ENCODE measurements at regions not wholly inside any gene's neighbourhood (a gene's known extent, or its start where the extent isn't known, plus 50 kb on each side); places are given as distances from the start of the nearest gene placed in this dataset.

DNA sequence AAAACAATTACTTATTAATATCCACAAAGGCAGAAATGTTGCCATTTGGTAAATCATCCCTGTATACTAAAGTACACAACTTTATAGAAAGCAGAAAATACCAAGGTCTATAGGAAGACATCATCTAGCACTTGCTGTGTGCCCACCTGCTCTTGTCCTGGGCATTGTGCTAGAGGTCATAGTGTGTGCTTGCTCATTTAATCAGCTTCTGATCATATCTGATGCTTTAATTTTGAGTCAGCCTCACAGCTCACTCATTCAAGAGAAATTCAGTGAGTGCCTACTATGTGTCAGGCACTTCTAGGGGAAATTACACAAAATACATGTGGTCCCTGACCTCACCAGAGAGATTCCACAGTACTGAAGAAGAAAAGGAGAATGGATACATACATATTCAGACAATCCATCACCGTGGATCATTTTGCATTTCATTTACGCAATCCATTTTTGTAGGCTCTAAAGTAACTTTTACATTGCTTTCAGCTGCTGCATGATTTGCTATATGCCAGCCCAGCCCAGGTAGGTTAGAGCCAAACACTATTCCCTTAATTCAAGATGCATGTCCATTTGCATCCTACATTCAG is 167.9 kb upstream of the MCHR2 start:
- DNase-seq (ENCODE audit: low read depth, low spot score) (no peak), FAIRE-seq (no peak), ATAC-seq (peak; percentile 42)
- intact Hi-C loops (cut with micrococcal nuclease; ENCODE audit: unreplicated experiment) (no loop called here), in situ Hi-C loops (cut with MboI) (no loop called here)
- RAD21 ChIA-PET (ENCODE audit: unreplicated experiment), result no interaction called here
- no peaks in the 10 kb centered on the region for H3K4me1 ChIP-seq (ENCODE audit: control insufficient read depth, insufficient read depth, low read length)
- no TSS peak for BruUV-seq (replicated peaks)
- CTCF ChIA-PET, result interaction anchor here (0.5 to 1.1 kb wide), 2 partner anchors 46 to 106 kb away, joined by 3 read pairs; no protein-coding TSS in a partner anchor
- H2AFZ ChIP-seq (ENCODE audit: control insufficient read depth, low read depth, low read length), result no peak overlapping the region
- no peak overlapping the region for H3K4me3 ChIP-seq
- H3K27me3 ChIP-seq (replicated peaks in 1 of 2; ENCODE audit: control insufficient read depth in 2 of 2, insufficient read depth in 2 of 2, low read length in 1 of 2), result peaks cover 0 to 2% of the 10 kb centered on the region in 2 experiments; a peak in 2 of 4 replicates
- no peaks in the 10 kb centered on the region for H3K79me2 ChIP-seq (ENCODE audit: control insufficient read depth, insufficient read depth, low read length)
- no peak overlapping the region for H3K27ac ChIP-seq (ENCODE audit: control insufficient read depth, insufficient read depth)
- H3K9me3 ChIP-seq (replicated peaks; ENCODE audit: control insufficient read depth, insufficient read depth, low read length), result no peaks in the 10 kb centered on the region
- H4K20me1 ChIP-seq (ENCODE audit: control insufficient read depth, insufficient read depth), result no peaks in the 10 kb centered on the region
- no peak overlapping the region for H3K4me2 ChIP-seq (ENCODE audit: control insufficient read depth, insufficient read depth)
- POLR2A ChIA-PET, result no interaction called here
- 44% methylated on average over 2 of the region's 2 CpGs for WGBS (ENCODE audit: insufficient coverage, insufficient replicate concordance, low lambda C conversion rate, missing lambda C conversion rate)
- H3K9ac ChIP-seq (ENCODE audit: control insufficient read depth, insufficient read depth, low read length), result no peak overlapping the region
- SMC1A ChIA-PET (ENCODE audit: uncharacterized antibody, unreplicated experiment), result interaction anchor here (1.5 to 1.7 kb wide), 2 partner anchors 11 to 15 kb away, joined by 3 to 4 read pairs; no protein-coding TSS in a partner anchor
- no peaks in the 10 kb centered on the region for H3K36me3 ChIP-seq (ENCODE audit: control insufficient read depth in 2 of 2, insufficient read depth in 2 of 2, low read length in 1 of 2)
- TF ChIP-seq CHD4 (IDR thresholded peaks at IDR 0.05), result no peak

DNA sequence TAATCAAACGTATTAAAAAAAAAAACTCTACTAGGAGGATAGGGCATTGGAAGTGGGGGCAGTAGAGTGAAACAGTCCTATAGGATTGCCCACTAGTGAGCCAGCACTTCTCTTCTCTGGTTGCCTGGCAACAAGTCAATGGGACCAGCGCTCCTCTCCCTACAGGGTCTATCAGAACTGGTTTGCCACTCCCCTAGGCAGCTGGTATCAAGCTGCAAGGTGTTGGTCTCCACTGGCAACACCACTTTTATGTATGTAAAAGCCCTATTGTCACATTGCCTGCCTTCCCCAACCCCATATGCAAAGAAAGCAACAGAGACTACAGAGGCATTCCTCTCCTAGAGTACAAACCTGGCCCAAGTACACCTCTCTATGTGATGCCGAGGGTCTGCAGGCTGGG is 166.9 kb upstream of the MCHR2 start:
- no peak overlapping the region for H3K4me3 ChIP-seq
- SMC1A ChIA-PET (ENCODE audit: uncharacterized antibody, unreplicated experiment), result no interaction called here
- H3K9ac ChIP-seq (ENCODE audit: control insufficient read depth, insufficient read depth, low read length), result no peak overlapping the region
- H3K27ac ChIP-seq (ENCODE audit: control insufficient read depth, insufficient read depth), result no peak overlapping the region
- intact Hi-C loops (cut with micrococcal nuclease; ENCODE audit: unreplicated experiment) (no loop called here), in situ Hi-C loops (cut with MboI) (no loop called here)
- FAIRE-seq, result no peak
- CTCF ChIA-PET, result no interaction called here
- DNase-seq (ENCODE audit: low read depth, low spot score), result no peak
- no peak; the same call in 1 of the 3 replicates for ATAC-seq
- H2AFZ ChIP-seq (ENCODE audit: control insufficient read depth, low read depth, low read length), result no peak overlapping the region
- BruUV-seq (replicated peaks), result no TSS peak
- no peaks in the 10 kb centered on the region for H3K36me3 ChIP-seq (ENCODE audit: control insufficient read depth in 2 of 2, insufficient read depth in 2 of 2, low read length in 1 of 2)
- no peaks in the 10 kb centered on the region for H3K9me3 ChIP-seq (replicated peaks; ENCODE audit: control insufficient read depth, insufficient read depth, low read length)
- 5% methylated on average over 3 of the region's 3 CpGs for WGBS (ENCODE audit: insufficient coverage, insufficient replicate concordance, low lambda C conversion rate, missing lambda C conversion rate)
- H4K20me1 ChIP-seq (ENCODE audit: control insufficient read depth, insufficient read depth), result no peaks in the 10 kb centered on the region
- POLR2A ChIA-PET, result no interaction called here
- no peaks in the 10 kb centered on the region for H3K79me2 ChIP-seq (ENCODE audit: control insufficient read depth, insufficient read depth, low read length)
- no peaks in the 10 kb centered on the region for H3K4me1 ChIP-seq (ENCODE audit: control insufficient read depth, insufficient read depth, low read length)
- RAD21 ChIA-PET (ENCODE audit: unreplicated experiment), result no interaction called here
- H3K27me3 ChIP-seq (replicated peaks in 1 of 2; ENCODE audit: control insufficient read depth in 2 of 2, insufficient read depth in 2 of 2, low read length in 1 of 2), result peaks cover 0 to 2% of the 10 kb centered on the region in 2 experiments; a peak in 2 of 4 replicates
- no peak overlapping the region for H3K4me2 ChIP-seq (ENCODE audit: control insufficient read depth, insufficient read depth)
- TF ChIP-seq RELA (IDR thresholded peaks at IDR 0.05; ENCODE audit: borderline replicate concordance, partially characterized antibody) (no peak), HDGF (IDR thresholded peaks at IDR 0.05) (no peak), NR2C1 (IDR thresholded peaks at IDR 0.05) (no peak), RAD51 (IDR thresholded peaks at IDR 0.05) (no peak), CBFB (IDR thresholded peaks at IDR 0.05; ENCODE audit: low read depth) (no peak), MEF2A (IDR thresholded peaks at IDR 0.05; ENCODE audit: insufficient read depth, low read depth, low read length) (no peak), POLR2AphosphoS5 (IDR thresholded peaks at IDR 0.05; ENCODE audit: low read length) (no peak)
- TF ChIP-seq, protein P1, sequence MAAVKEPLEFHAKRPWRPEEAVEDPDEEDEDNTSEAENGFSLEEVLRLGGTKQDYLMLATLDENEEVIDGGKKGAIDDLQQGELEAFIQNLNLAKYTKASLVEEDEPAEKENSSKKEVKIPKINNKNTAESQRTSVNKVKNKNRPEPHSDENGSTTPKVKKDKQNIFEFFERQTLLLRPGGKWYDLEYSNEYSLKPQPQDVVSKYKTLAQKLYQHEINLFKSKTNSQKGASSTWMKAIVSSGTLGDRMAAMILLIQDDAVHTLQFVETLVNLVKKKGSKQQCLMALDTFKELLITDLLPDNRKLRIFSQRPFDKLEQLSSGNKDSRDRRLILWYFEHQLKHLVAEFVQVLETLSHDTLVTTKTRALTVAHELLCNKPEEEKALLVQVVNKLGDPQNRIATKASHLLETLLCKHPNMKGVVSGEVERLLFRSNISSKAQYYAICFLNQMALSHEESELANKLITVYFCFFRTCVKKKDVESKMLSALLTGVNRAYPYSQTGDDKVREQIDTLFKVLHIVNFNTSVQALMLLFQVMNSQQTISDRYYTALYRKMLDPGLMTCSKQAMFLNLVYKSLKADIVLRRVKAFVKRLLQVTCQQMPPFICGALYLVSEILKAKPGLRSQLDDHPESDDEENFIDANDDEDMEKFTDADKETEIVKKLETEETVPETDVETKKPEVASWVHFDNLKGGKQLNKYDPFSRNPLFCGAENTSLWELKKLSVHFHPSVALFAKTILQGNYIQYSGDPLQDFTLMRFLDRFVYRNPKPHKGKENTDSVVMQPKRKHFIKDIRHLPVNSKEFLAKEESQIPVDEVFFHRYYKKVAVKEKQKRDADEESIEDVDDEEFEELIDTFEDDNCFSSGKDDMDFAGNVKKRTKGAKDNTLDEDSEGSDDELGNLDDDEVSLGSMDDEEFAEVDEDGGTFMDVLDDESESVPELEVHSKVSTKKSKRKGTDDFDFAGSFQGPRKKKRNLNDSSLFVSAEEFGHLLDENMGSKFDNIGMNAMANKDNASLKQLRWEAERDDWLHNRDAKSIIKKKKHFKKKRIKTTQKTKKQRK (IDR thresholded peaks at IDR 0.05; ENCODE audit: low read depth, low read length), result no peak
- TF ChIP-seq, protein P2, sequence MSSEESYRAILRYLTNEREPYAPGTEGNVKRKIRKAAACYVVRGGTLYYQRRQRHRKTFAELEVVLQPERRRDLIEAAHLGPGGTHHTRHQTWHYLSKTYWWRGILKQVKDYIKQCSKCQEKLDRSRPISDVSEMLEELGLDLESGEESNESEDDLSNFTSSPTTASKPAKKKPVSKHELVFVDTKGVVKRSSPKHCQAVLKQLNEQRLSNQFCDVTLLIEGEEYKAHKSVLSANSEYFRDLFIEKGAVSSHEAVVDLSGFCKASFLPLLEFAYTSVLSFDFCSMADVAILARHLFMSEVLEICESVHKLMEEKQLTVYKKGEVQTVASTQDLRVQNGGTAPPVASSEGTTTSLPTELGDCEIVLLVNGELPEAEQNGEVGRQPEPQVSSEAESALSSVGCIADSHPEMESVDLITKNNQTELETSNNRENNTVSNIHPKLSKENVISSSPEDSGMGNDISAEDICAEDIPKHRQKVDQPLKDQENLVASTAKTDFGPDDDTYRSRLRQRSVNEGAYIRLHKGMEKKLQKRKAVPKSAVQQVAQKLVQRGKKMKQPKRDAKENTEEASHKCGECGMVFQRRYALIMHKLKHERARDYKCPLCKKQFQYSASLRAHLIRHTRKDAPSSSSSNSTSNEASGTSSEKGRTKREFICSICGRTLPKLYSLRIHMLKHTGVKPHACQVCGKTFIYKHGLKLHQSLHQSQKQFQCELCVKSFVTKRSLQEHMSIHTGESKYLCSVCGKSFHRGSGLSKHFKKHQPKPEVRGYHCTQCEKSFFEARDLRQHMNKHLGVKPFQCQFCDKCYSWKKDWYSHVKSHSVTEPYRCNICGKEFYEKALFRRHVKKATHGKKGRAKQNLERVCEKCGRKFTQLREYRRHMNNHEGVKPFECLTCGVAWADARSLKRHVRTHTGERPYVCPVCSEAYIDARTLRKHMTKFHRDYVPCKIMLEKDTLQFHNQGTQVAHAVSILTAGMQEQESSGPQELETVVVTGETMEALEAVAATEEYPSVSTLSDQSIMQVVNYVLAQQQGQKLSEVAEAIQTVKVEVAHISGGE (CRISPR knock-in tag; IDR thresholded peaks at IDR 0.05), result no peak

Data from GM12878 (cell line).